ENCODE measurements at regions not wholly inside any gene's neighbourhood (a gene's known extent, or its start where the extent isn't known, plus 50 kb on each side); places are given as distances from the start of the nearest gene placed in this dataset.

DNA sequence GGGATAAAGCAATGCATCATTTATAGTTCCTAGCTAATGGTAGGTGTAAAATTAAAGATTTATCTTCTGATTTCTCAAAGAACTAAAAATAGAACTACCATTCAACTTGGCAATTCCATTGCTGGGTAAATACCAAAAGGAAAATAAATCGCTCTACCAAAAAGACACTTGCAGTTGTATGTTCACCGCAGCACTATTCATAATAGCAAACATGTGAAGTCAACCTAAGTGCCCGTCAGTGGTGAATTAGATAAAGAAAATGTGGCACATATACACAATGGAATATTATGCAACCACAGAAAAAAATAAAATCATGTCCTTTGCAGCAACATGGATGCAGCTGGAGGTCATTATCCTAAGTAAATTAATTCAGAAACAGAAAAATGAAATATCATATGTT lies 192.8 kb upstream of the ADRA1D start:
- TF ChIP-seq GABPA (IDR thresholded peaks at IDR 0.05; ENCODE audit: low read depth): no peak
- TF ChIP-seq CBX3 (IDR thresholded peaks at IDR 0.05; ENCODE audit: borderline replicate concordance, low read depth): no peak
- TF ChIP-seq HDGF (IDR thresholded peaks at IDR 0.05): no peak

All from GM12878 (cell line).